ENCODE measurements at regions not wholly inside any gene's neighbourhood (a gene's known extent, or its start where the extent isn't known, plus 50 kb on each side); places are given as distances from the start of the nearest gene placed in this dataset.

GRCh38 chr12:105854071-105854470 is 284.7 kb downstream of the NUAK1 start:
- no peaks in the 10 kb centered on the region for H3K27me3 Mint-ChIP-seq (ENCODE audit: insufficient read depth, unreplicated experiment)
- POLR2A ChIA-PET, result no interaction called here

DNA sequence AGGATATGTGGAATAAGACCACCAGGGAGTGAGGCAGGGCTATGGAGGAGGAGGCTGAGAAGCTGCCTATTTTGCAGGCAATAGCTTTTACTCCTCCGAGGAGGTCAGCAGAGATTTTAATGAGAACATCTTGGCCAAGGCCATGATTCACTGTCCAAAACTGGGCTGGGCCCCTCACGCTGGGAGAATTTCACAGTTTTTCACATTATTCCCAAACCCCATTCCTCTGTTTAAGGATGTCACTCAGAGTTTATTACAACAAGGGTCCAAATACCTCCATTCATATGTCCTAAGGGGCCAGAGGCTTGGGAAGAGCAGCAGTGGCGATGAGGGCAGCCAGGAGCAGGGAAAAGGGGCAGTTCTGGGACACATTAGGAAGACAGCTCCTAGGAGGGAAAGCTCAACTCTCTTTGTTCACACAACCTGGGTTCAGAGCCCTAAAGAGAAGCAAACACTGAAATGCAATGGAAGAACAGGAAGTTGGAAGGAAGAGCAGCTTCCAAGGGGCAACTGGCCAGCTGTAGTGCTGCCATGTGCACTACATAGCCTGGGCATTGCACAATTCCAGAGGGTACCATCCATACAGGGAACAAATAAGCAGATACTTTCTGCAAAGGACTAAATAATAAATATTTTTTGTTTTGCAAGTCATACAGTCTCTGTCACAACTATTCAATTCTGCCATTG is 283.2 kb downstream of the NUAK1 start:
- ChIA-PET POLR2A (no interaction called here), CTCF (interaction anchor here (1.1 kb wide), 1 partner anchor 9 kb away, joined by 3 read pairs; no protein-coding TSS in a partner anchor)
- no TSS peak for BruUV-seq (replicated peaks)
- no peaks in the 10 kb centered on the region for H3K9me3 Mint-ChIP-seq (ENCODE audit: unreplicated experiment)
- H3K4me3 Mint-ChIP-seq (ENCODE audit: unreplicated experiment), result no peak overlapping the region
- DNase-seq (ENCODE audit: unreplicated experiment), result no peak
- H3K27me3 Mint-ChIP-seq (ENCODE audit: insufficient read depth, unreplicated experiment), result no peaks in the 10 kb centered on the region
- TF ChIP-seq, protein P1, sequence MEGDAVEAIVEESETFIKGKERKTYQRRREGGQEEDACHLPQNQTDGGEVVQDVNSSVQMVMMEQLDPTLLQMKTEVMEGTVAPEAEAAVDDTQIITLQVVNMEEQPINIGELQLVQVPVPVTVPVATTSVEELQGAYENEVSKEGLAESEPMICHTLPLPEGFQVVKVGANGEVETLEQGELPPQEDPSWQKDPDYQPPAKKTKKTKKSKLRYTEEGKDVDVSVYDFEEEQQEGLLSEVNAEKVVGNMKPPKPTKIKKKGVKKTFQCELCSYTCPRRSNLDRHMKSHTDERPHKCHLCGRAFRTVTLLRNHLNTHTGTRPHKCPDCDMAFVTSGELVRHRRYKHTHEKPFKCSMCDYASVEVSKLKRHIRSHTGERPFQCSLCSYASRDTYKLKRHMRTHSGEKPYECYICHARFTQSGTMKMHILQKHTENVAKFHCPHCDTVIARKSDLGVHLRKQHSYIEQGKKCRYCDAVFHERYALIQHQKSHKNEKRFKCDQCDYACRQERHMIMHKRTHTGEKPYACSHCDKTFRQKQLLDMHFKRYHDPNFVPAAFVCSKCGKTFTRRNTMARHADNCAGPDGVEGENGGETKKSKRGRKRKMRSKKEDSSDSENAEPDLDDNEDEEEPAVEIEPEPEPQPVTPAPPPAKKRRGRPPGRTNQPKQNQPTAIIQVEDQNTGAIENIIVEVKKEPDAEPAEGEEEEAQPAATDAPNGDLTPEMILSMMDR (IDR thresholded peaks at IDR 0.05; ENCODE audit: unreplicated experiment), result no peak
- H3K36me3 Mint-ChIP-seq (ENCODE audit: insufficient read depth, unreplicated experiment), result no peaks in the 10 kb centered on the region
- intact Hi-C loops (cut with micrococcal nuclease), result no loop called here
- no peaks in the 10 kb centered on the region for H3K4me1 Mint-ChIP-seq (ENCODE audit: insufficient read depth, unreplicated experiment)
- H3K27ac Mint-ChIP-seq (ENCODE audit: low read depth, unreplicated experiment), result no peak overlapping the region

More at GRCh38 chr12:105854071-105854470, 284.7 kb downstream of the NUAK1 start:
- DNase-seq (ENCODE audit: unreplicated experiment), result no peak
- Mint-ChIP-seq H3K4me3 (ENCODE audit: unreplicated experiment) (no peak overlapping the region), H3K36me3 (ENCODE audit: insufficient read depth, unreplicated experiment) (no peaks in the 10 kb centered on the region), H3K4me1 (ENCODE audit: insufficient read depth, unreplicated experiment) (no peaks in the 10 kb centered on the region), H3K27ac (ENCODE audit: low read depth, unreplicated experiment) (no peak overlapping the region), H3K9me3 (ENCODE audit: unreplicated experiment) (no peaks in the 10 kb centered on the region)
- intact Hi-C loops (cut with micrococcal nuclease), result no loop called here
- BruUV-seq (replicated peaks), result no TSS peak
- CTCF ChIA-PET, result no interaction called here
- TF ChIP-seq, protein P1 (IDR thresholded peaks at IDR 0.05; ENCODE audit: unreplicated experiment), result no peak

DNA sequence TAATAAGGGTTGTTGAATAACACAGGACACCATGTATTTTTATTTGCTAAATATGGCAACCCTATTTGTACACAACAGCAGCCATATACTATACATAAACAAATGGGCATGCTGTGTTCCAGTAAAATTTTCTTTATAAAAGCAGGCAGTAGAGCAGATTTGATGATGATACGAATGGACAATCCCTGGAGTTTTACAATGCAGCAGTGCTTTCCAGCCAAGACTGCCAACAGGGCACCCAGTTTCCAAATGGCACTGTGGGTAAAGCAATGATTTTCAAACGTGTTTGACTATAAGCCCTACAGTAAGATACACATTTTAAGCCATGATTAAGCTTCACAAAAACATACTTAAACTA is 282.7 kb downstream of the NUAK1 start:
- Mint-ChIP-seq H3K27me3 (ENCODE audit: insufficient read depth, unreplicated experiment) (no peaks in the 10 kb centered on the region), H3K4me1 (ENCODE audit: insufficient read depth, unreplicated experiment) (no peaks in the 10 kb centered on the region), H3K36me3 (ENCODE audit: insufficient read depth, unreplicated experiment) (no peaks in the 10 kb centered on the region), H3K4me3 (ENCODE audit: unreplicated experiment) (no peak overlapping the region), H3K9me3 (ENCODE audit: unreplicated experiment) (no peaks in the 10 kb centered on the region), H3K27ac (ENCODE audit: low read depth, unreplicated experiment) (no peak overlapping the region)
- CTCF ChIA-PET, result no interaction called here
- BruUV-seq (replicated peaks), result no TSS peak
- TF ChIP-seq, protein P1 (IDR thresholded peaks at IDR 0.05; ENCODE audit: unreplicated experiment), result no peak
- intact Hi-C loops (cut with micrococcal nuclease), result no loop called here
- no peak for DNase-seq (ENCODE audit: unreplicated experiment)
- POLR2A ChIA-PET, result no interaction called here

DNA sequence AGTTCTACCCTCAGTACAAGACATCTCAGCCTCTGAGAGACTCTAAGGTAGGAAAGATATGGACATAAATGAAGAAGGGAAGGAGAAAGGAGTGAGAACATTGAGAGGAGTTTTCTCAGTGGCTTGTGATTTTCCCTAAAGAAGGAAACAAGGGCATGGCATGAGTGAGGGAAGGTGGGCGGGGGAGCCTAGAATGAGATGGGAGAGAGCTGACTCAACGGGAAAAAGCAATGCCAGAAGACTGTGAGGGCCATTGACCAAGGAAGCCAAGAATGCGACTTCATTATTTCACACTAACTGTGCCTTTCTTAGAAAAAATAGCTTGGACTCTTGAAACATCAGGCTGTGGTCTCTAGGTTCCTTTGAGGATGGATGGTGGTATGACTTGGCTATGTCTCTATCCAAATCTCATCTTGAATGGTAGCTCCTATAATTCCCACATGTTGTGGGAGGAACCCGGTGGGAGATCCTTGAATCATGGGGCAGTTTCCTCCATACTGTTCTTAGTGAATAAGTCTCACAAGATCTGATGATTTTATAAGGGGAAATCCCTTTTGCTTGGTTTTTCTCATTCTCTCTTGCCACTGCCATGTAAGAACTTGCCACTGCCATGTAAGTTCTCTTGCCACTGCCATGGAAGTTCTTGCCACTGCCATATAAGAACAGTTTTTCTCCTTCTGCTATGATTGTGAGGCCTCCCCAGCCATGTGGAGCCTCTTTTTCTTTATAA is 279.6 kb downstream of the NUAK1 start:
- ChIA-PET POLR2A (no interaction called here), CTCF (interaction anchor here (1.0 kb wide), 1 partner anchor 9 kb away, joined by 3 read pairs; no protein-coding TSS in a partner anchor)
- BruUV-seq (replicated peaks), result no TSS peak
- no peak for DNase-seq (ENCODE audit: unreplicated experiment)
- TF ChIP-seq, protein P1 (IDR thresholded peaks at IDR 0.05; ENCODE audit: unreplicated experiment), result no peak
- intact Hi-C loops (cut with micrococcal nuclease), result no loop called here
- H3K4me3 Mint-ChIP-seq (ENCODE audit: unreplicated experiment), result no peak overlapping the region
- no peak overlapping the region for H3K27ac Mint-ChIP-seq (ENCODE audit: low read depth, unreplicated experiment)
- no peaks in the 10 kb centered on the region for H3K36me3 Mint-ChIP-seq (ENCODE audit: insufficient read depth, unreplicated experiment)
- no peaks in the 10 kb centered on the region for H3K4me1 Mint-ChIP-seq (ENCODE audit: insufficient read depth, unreplicated experiment)
- no peaks in the 10 kb centered on the region for H3K9me3 Mint-ChIP-seq (ENCODE audit: unreplicated experiment)
- no peaks in the 10 kb centered on the region for H3K27me3 Mint-ChIP-seq (ENCODE audit: insufficient read depth, unreplicated experiment)

Measured in MCF 10A (cell line).